Mesenchymal stem cell (in vitro differentiated cells and primary cell): ENCODE measurements at regions not wholly inside any gene's neighbourhood (a gene's known extent, or its start where the extent isn't known, plus 50 kb on each side); places are given as distances from the start of the nearest gene placed in this dataset.

Experiments used
- DNase-seq: peaks from one replicate; pipeline ENCODE4 v3.0.0-alpha.2; 2013
- H2AFZ ChIP-seq: one replicate; pipeline ENCODE4 v1.6.1; 2013; ENCODE audit warnings: low read depth, mild to moderate bottlenecking, control low read depth, inconsistent platforms, low read length, moderate library complexity
- H2AK5ac ChIP-seq: 2 replicates; pipeline ENCODE4 v1.6.1; 2013; ENCODE audit warnings: low read length, moderate library complexity, mild to moderate bottlenecking, inconsistent platforms; ENCODE audit not compliant: severe bottlenecking
- H2BK120ac ChIP-seq: one replicate; pipeline ENCODE4 v1.6.1; 2013; ENCODE audit warnings: low read depth, mild to moderate bottlenecking, inconsistent platforms, low read length, moderate library complexity
- H2BK12ac ChIP-seq, 2 experiments: one replicate each; pipeline ENCODE4 v1.6.1; 2013; ENCODE audit warnings: inconsistent platforms in 2 of 2, low read length in 2 of 2, mild to moderate bottlenecking in 2 of 2, moderate library complexity in 2 of 2, control low read depth in 1 of 2
- H2BK15ac ChIP-seq: one replicate; pipeline ENCODE4 v1.6.1; 2013; ENCODE audit warnings: mild to moderate bottlenecking, low read depth, inconsistent platforms; ENCODE audit not compliant: poor library complexity, severe bottlenecking
- H2BK5ac ChIP-seq: 2 replicates; pipeline ENCODE4 v1.6.1; 2013; ENCODE audit warnings: low read depth, mild to moderate bottlenecking, low read length, control low read depth, inconsistent platforms; ENCODE audit not compliant: poor library complexity, severe bottlenecking
- H3K14ac ChIP-seq, 2 experiments: one replicate each; pipeline ENCODE4 v1.6.1; 2013; ENCODE audit warnings: inconsistent platforms in 2 of 2, low read length in 2 of 2, control low read depth in 1 of 2, mild to moderate bottlenecking in 1 of 2, moderate library complexity in 1 of 2
- H3K18ac ChIP-seq, 2 experiments: one replicate each; pipeline ENCODE4 v1.6.1; 2013; ENCODE audit warnings: inconsistent platforms in 2 of 2, low read length in 2 of 2, control low read depth in 1 of 2, low read depth in 1 of 2, mild to moderate bottlenecking in 1 of 2
- H3K23ac ChIP-seq, 2 experiments: one replicate each; pipeline ENCODE4 v1.6.1; 2013; ENCODE audit warnings: inconsistent platforms in 2 of 2, low read length in 2 of 2, mild to moderate bottlenecking in 2 of 2, moderate library complexity in 2 of 2, control low read depth in 1 of 2
- H3K27ac ChIP-seq: 2 replicates; pipeline ENCODE4 v1.5.1; 2013; ENCODE audit warnings: mild to moderate bottlenecking, moderate library complexity, low read length, control low read depth, inconsistent platforms; ENCODE audit not compliant: poor library complexity, severe bottlenecking
- H3K27me3 ChIP-seq, 2 experiments: 2 replicates each; pipeline versions ENCODE4 v1.6.1 to v1.7.0; 2013; ENCODE audit warnings: low read length in 2 of 2, mild to moderate bottlenecking in 2 of 2, moderate library complexity in 2 of 2, control low read depth in 1 of 2, inconsistent platforms in 1 of 2; ENCODE audit not compliant: control insufficient read depth in 1 of 2, insufficient read depth in 1 of 2
- H3K36me3 ChIP-seq, 2 experiments: 2 replicates each; pipeline versions ENCODE4 v1.6.1 to v1.7.0; 2013; ENCODE audit warnings: low read length in 2 of 2, control low read depth in 1 of 2, inconsistent platforms in 1 of 2, low read depth in 1 of 2, mild to moderate bottlenecking in 1 of 2; ENCODE audit not compliant: insufficient read depth in 2 of 2, control insufficient read depth in 1 of 2
- H3K4ac ChIP-seq, 2 experiments: one replicate each; pipeline ENCODE4 v1.6.1; 2013; ENCODE audit warnings: inconsistent platforms in 2 of 2, low read length in 2 of 2, mild to moderate bottlenecking in 2 of 2, moderate library complexity in 2 of 2, control low read depth in 1 of 2, low read depth in 1 of 2
- H3K4me1 ChIP-seq: 2 replicates; pipeline ENCODE4 v1.6.1; 2013; ENCODE audit warnings: low read depth, low read length, control low read depth; ENCODE audit not compliant: control insufficient read depth, insufficient read depth
- H3K4me2 ChIP-seq: 2 replicates; pipeline ENCODE4 v1.6.1; 2013; ENCODE audit warnings: low read length, mild to moderate bottlenecking, inconsistent platforms; ENCODE audit not compliant: poor library complexity, severe bottlenecking
- H3K4me3 ChIP-seq, 2 experiments: 2 replicates each; pipeline versions ENCODE4 v1.5.1 to v1.7.0; 2013; ENCODE audit warnings: low read length in 2 of 2, mild to moderate bottlenecking in 2 of 2, control low read depth in 1 of 2, low read depth in 1 of 2; ENCODE audit not compliant: insufficient read depth in 1 of 2
- H3K79me1 ChIP-seq: replicated peaks from 2 replicates; pipeline ENCODE4 v1.6.1; 2013; ENCODE audit warnings: mild to moderate bottlenecking, control low read depth, low read length, inconsistent platforms; ENCODE audit not compliant: poor library complexity, severe bottlenecking
- H3K9ac ChIP-seq: 2 replicates; pipeline ENCODE4 v1.7.0; 2013; ENCODE audit warnings: mild to moderate bottlenecking, low read length, moderate library complexity
- H3K9me3 ChIP-seq: 2 replicates; pipeline ENCODE4 v1.7.0; 2013; ENCODE audit warnings: mild to moderate bottlenecking, low read length; ENCODE audit not compliant: control insufficient read depth
- H4K8ac ChIP-seq: one replicate; pipeline ENCODE4 v1.6.1; 2013; ENCODE audit warnings: inconsistent platforms, mild to moderate bottlenecking, low read length, moderate library complexity
- H4K91ac ChIP-seq: one replicate; pipeline ENCODE4 v1.6.1; 2013; ENCODE audit warnings: mild to moderate bottlenecking, low read length, inconsistent platforms
- WGBS: methylation state at CpG from one replicate; pipeline ENCODE4 v1.1.7; 2013; ENCODE audit warnings: mixed read lengths; 5-methylcytosine and 5-hydroxymethylcytosine counted together

GRCh38 chr3:104548401-104548800 is 818.3 kb upstream of the ALCAM start:
- no peaks in the 10 kb centered on the region for H3K9me3 ChIP-seq
- no peak overlapping the region for H2BK15ac ChIP-seq
- no peaks in the 10 kb centered on the region for H3K79me1 ChIP-seq
- H3K27ac ChIP-seq, result no peak overlapping the region
- H3K4me2 ChIP-seq, result no peak overlapping the region
- no peak overlapping the region for H3K23ac ChIP-seq
- 95% methylated on average over 7 of the region's 8 CpGs for WGBS
- no peak overlapping the region for H2BK120ac ChIP-seq
- no peak for DNase-seq
- no peak overlapping the region for H4K8ac ChIP-seq
- H3K36me3 ChIP-seq, result no peaks in the 10 kb centered on the region
- H4K91ac ChIP-seq, result no peak overlapping the region
- H2AK5ac ChIP-seq, result no peak overlapping the region
- no peak overlapping the region for H3K9ac ChIP-seq
- H2AFZ ChIP-seq, result no peak overlapping the region
- H3K18ac ChIP-seq, result no peak overlapping the region
- H2BK5ac ChIP-seq, result no peak overlapping the region
- H3K4me1 ChIP-seq, result peaks cover 1% of the 10 kb centered on the region
- H3K4ac ChIP-seq, result no peak overlapping the region
- no peak overlapping the region for H3K14ac ChIP-seq
- no peak overlapping the region for H2BK12ac ChIP-seq
- H3K4me3 ChIP-seq, result no peak overlapping the region
- no peaks in the 10 kb centered on the region for H3K27me3 ChIP-seq

GRCh38 chr3:104549099-104549714 is 817.5 kb upstream of the ALCAM start:
- H2BK120ac ChIP-seq, result no peak overlapping the region
- no peaks in the 10 kb centered on the region for H3K27me3 ChIP-seq
- H3K18ac ChIP-seq, result no peak overlapping the region
- H3K27ac ChIP-seq, result no peak overlapping the region
- WGBS, result 80% methylated on average over 2 of the region's 4 CpGs
- H3K14ac ChIP-seq, result no peak overlapping the region
- H3K9me3 ChIP-seq, result no peaks in the 10 kb centered on the region
- H4K8ac ChIP-seq, result no peak overlapping the region
- H3K36me3 ChIP-seq, result no peaks in the 10 kb centered on the region
- H2BK15ac ChIP-seq, result no peak overlapping the region
- H4K91ac ChIP-seq, result no peak overlapping the region
- H3K79me1 ChIP-seq, result no peaks in the 10 kb centered on the region
- DNase-seq, result no peak
- H3K23ac ChIP-seq, result no peak overlapping the region
- no peak overlapping the region for H2BK12ac ChIP-seq
- H2AFZ ChIP-seq, result no peak overlapping the region
- no peak overlapping the region for H3K4ac ChIP-seq
- H2AK5ac ChIP-seq, result no peak overlapping the region
- no peak overlapping the region for H2BK5ac ChIP-seq
- H3K9ac ChIP-seq, result no peak overlapping the region
- H3K4me3 ChIP-seq, result no peak overlapping the region
- H3K4me2 ChIP-seq, result no peak overlapping the region
- H3K4me1 ChIP-seq, result peaks cover 1% of the 10 kb centered on the region

GRCh38 chr3:104553121-104553520 is 813.6 kb upstream of the ALCAM start:
- Histone ChIP-seq H3K36me3 (no peaks in the 10 kb centered on the region), H4K8ac (no peak overlapping the region), H2BK5ac (no peak overlapping the region), H3K4ac (no peak overlapping the region), H3K4me3 (no peak overlapping the region), H3K9ac (no peak overlapping the region), H2AFZ (no peak overlapping the region), H3K4me1 (no peaks in the 10 kb centered on the region), H2BK120ac (no peak overlapping the region), H3K14ac (no peak overlapping the region), H3K79me1 (no peaks in the 10 kb centered on the region), H3K4me2 (no peak overlapping the region), H4K91ac (no peak overlapping the region), H3K23ac (no peak overlapping the region), H2BK12ac (no peak overlapping the region), H3K27me3 (no peaks in the 10 kb centered on the region), H3K27ac (no peak overlapping the region), H2BK15ac (no peak overlapping the region), H2AK5ac (no peak overlapping the region), H3K18ac (no peak overlapping the region), H3K9me3 (no peaks in the 10 kb centered on the region)
- WGBS, result no CpG with 5 or more reads among the region's 1 CpG
- DNase-seq, result no peak

GRCh38 chr3:104554425-104554824 is 812.3 kb upstream of the ALCAM start:
- Histone ChIP-seq H2AFZ (no peak overlapping the region), H3K4me2 (no peak overlapping the region), H3K4ac (no peak overlapping the region), H4K8ac (no peak overlapping the region), H2BK5ac (no peak overlapping the region), H4K91ac (no peak overlapping the region), H2BK15ac (no peak overlapping the region), H3K23ac (no peak overlapping the region), H3K18ac (no peak overlapping the region), H3K79me1 (no peaks in the 10 kb centered on the region), H2BK120ac (no peak overlapping the region), H2BK12ac (no peak overlapping the region), H3K9me3 (no peaks in the 10 kb centered on the region), H3K27me3 (no peaks in the 10 kb centered on the region), H2AK5ac (no peak overlapping the region), H3K4me1 (no peaks in the 10 kb centered on the region), H3K4me3 (no peak overlapping the region), H3K9ac (no peak overlapping the region), H3K36me3 (no peaks in the 10 kb centered on the region), H3K14ac (no peak overlapping the region), H3K27ac (no peak overlapping the region)
- DNase-seq, result no peak
- 94% methylated on average over 2 of the region's 4 CpGs for WGBS
